ENCODE measurements at regions not wholly inside any gene's neighbourhood (a gene's known extent, or its start where the extent isn't known, plus 50 kb on each side); places are given as distances from the start of the nearest gene placed in this dataset.

GRCh38 chr10:108303149-108303548, 1138.6 kb upstream of the SORCS1 start:
- no peak overlapping the region for H3K4me3 ChIP-seq (ENCODE audit: low read length)
- H3K36me3 ChIP-seq (ENCODE audit: control insufficient read depth, insufficient read depth, low read length, severe bottlenecking) = no peaks in the 10 kb centered on the region
- H3K27me3 ChIP-seq (replicated peaks; ENCODE audit: control insufficient read depth, insufficient read depth, low read length) = no peaks in the 10 kb centered on the region
- DNase-seq (ENCODE audit: low read depth) = peak; percentile 11
- H3K9ac ChIP-seq (ENCODE audit: low read length) = no peak overlapping the region
- H3K4me1 ChIP-seq (ENCODE audit: control insufficient read depth, insufficient read depth, low read length) = peaks cover 5% of the 10 kb centered on the region
- no peaks in the 10 kb centered on the region for H3K9me3 ChIP-seq (ENCODE audit: control insufficient read depth, low read length)

- Histone ChIP-seq H3K4me3 (ENCODE audit: low read length) (no peak overlapping the region), H3K9ac (ENCODE audit: low read length) (no peak overlapping the region), H3K9me3 (ENCODE audit: control insufficient read depth, low read length) (no peaks in the 10 kb centered on the region), H3K27me3 (replicated peaks; ENCODE audit: control insufficient read depth, insufficient read depth, low read length) (no peaks in the 10 kb centered on the region), H3K4me1 (ENCODE audit: control insufficient read depth, insufficient read depth, low read length) (peaks cover 5% of the 10 kb centered on the region), H3K36me3 (ENCODE audit: control insufficient read depth, insufficient read depth, low read length, severe bottlenecking) (no peaks in the 10 kb centered on the region)
- DNase-seq (ENCODE audit: low read depth) = no peak
Observed at GRCh38 chr10:108301002-108301401, 1136.5 kb upstream of the SORCS1 start.

- H3K4me1 ChIP-seq (ENCODE audit: control insufficient read depth, insufficient read depth, low read length) = no peaks in the 10 kb centered on the region
- no peaks in the 10 kb centered on the region for H3K27me3 ChIP-seq (replicated peaks; ENCODE audit: control insufficient read depth, insufficient read depth, low read length)
- H3K9ac ChIP-seq (ENCODE audit: low read length) = no peak overlapping the region
- H3K9me3 ChIP-seq (ENCODE audit: control insufficient read depth, low read length) = peaks cover 11% of the 10 kb centered on the region
- DNase-seq (ENCODE audit: low read depth) = no peak
- no peak overlapping the region for H3K4me3 ChIP-seq (ENCODE audit: low read length)
- no peaks in the 10 kb centered on the region for H3K36me3 ChIP-seq (ENCODE audit: control insufficient read depth, insufficient read depth, low read length, severe bottlenecking)
Observed at GRCh38 chr10:108290823-108291222, 1126.3 kb upstream of the SORCS1 start.

- no peaks in the 10 kb centered on the region for H3K36me3 ChIP-seq (ENCODE audit: control insufficient read depth, insufficient read depth, low read length, severe bottlenecking)
- H3K4me3 ChIP-seq (ENCODE audit: low read length) = no peak overlapping the region
- H3K4me1 ChIP-seq (ENCODE audit: control insufficient read depth, insufficient read depth, low read length) = peaks cover 6% of the 10 kb centered on the region
- no peaks in the 10 kb centered on the region for H3K27me3 ChIP-seq (replicated peaks; ENCODE audit: control insufficient read depth, insufficient read depth, low read length)
- H3K9me3 ChIP-seq (ENCODE audit: control insufficient read depth, low read length) = peaks cover 4% of the 10 kb centered on the region
- H3K9ac ChIP-seq (ENCODE audit: low read length) = no peak overlapping the region
- DNase-seq (ENCODE audit: low read depth) = no peak
Observed at GRCh38 chr10:108275895-108276685, 1111.6 kb upstream of the SORCS1 start.

GRCh38 chr10:108260383-108260906, 1095.9 kb upstream of the SORCS1 start:
- no peak overlapping the region for H3K9ac ChIP-seq (ENCODE audit: low read length)
- no peaks in the 10 kb centered on the region for H3K9me3 ChIP-seq (ENCODE audit: control insufficient read depth, low read length)
- no peaks in the 10 kb centered on the region for H3K4me1 ChIP-seq (ENCODE audit: control insufficient read depth, insufficient read depth, low read length)
- H3K27me3 ChIP-seq (replicated peaks; ENCODE audit: control insufficient read depth, insufficient read depth, low read length) = no peaks in the 10 kb centered on the region
- H3K4me3 ChIP-seq (ENCODE audit: low read length) = no peak overlapping the region
- no peaks in the 10 kb centered on the region for H3K36me3 ChIP-seq (ENCODE audit: control insufficient read depth, insufficient read depth, low read length, severe bottlenecking)
- DNase-seq (ENCODE audit: low read depth) = no peak

- Histone ChIP-seq H3K27me3 (replicated peaks; ENCODE audit: control insufficient read depth, insufficient read depth, low read length) (no peaks in the 10 kb centered on the region), H3K4me3 (ENCODE audit: low read length) (no peak overlapping the region), H3K36me3 (ENCODE audit: control insufficient read depth, insufficient read depth, low read length, severe bottlenecking) (no peaks in the 10 kb centered on the region), H3K9me3 (ENCODE audit: control insufficient read depth, low read length) (peaks cover 5% of the 10 kb centered on the region), H3K9ac (ENCODE audit: low read length) (no peak overlapping the region), H3K4me1 (ENCODE audit: control insufficient read depth, insufficient read depth, low read length) (no peaks in the 10 kb centered on the region)
- no peak for DNase-seq (ENCODE audit: low read depth)
Observed at GRCh38 chr10:108254089-108254488, 1089.6 kb upstream of the SORCS1 start.

- Histone ChIP-seq H3K9me3 (ENCODE audit: control insufficient read depth, low read length) (peaks cover 18% of the 10 kb centered on the region), H3K36me3 (ENCODE audit: control insufficient read depth, insufficient read depth, low read length, severe bottlenecking) (no peaks in the 10 kb centered on the region), H3K27me3 (replicated peaks; ENCODE audit: control insufficient read depth, insufficient read depth, low read length) (no peaks in the 10 kb centered on the region), H3K4me3 (ENCODE audit: low read length) (no peak overlapping the region), H3K9ac (ENCODE audit: low read length) (no peak overlapping the region), H3K4me1 (ENCODE audit: control insufficient read depth, insufficient read depth, low read length) (no peaks in the 10 kb centered on the region)
- peak; percentile 19 for DNase-seq (ENCODE audit: low read depth)
Observed at GRCh38 chr10:108252771-108253170, 1088.3 kb upstream of the SORCS1 start.

- Histone ChIP-seq H3K4me3 (ENCODE audit: low read length) (no peak overlapping the region), H3K4me1 (ENCODE audit: control insufficient read depth, insufficient read depth, low read length) (no peaks in the 10 kb centered on the region), H3K27me3 (replicated peaks; ENCODE audit: control insufficient read depth, insufficient read depth, low read length) (no peaks in the 10 kb centered on the region), H3K36me3 (ENCODE audit: control insufficient read depth, insufficient read depth, low read length, severe bottlenecking) (no peaks in the 10 kb centered on the region), H3K9me3 (ENCODE audit: control insufficient read depth, low read length) (peaks cover 27% of the 10 kb centered on the region), H3K9ac (ENCODE audit: low read length) (no peak overlapping the region)
- no peak for DNase-seq (ENCODE audit: low read depth)
Observed at GRCh38 chr10:108250936-108251620, 1086.6 kb upstream of the SORCS1 start.

- no peak for DNase-seq (ENCODE audit: low read depth)
- Histone ChIP-seq H3K4me3 (ENCODE audit: low read length) (no peak overlapping the region), H3K27me3 (replicated peaks; ENCODE audit: control insufficient read depth, insufficient read depth, low read length) (no peaks in the 10 kb centered on the region), H3K9me3 (ENCODE audit: control insufficient read depth, low read length) (peaks cover 27% of the 10 kb centered on the region), H3K36me3 (ENCODE audit: control insufficient read depth, insufficient read depth, low read length, severe bottlenecking) (no peaks in the 10 kb centered on the region), H3K4me1 (ENCODE audit: control insufficient read depth, insufficient read depth, low read length) (no peaks in the 10 kb centered on the region), H3K9ac (ENCODE audit: low read length) (no peak overlapping the region)
Observed at GRCh38 chr10:108249940-108250339, 1085.4 kb upstream of the SORCS1 start.

GRCh38 chr10:108244443-108245228, 1080.1 kb upstream of the SORCS1 start:
- Histone ChIP-seq H3K36me3 (ENCODE audit: control insufficient read depth, insufficient read depth, low read length, severe bottlenecking) (no peaks in the 10 kb centered on the region), H3K4me1 (ENCODE audit: control insufficient read depth, insufficient read depth, low read length) (no peaks in the 10 kb centered on the region), H3K9me3 (ENCODE audit: control insufficient read depth, low read length) (peaks cover 30% of the 10 kb centered on the region), H3K9ac (ENCODE audit: low read length) (no peak overlapping the region), H3K4me3 (ENCODE audit: low read length) (no peak overlapping the region), H3K27me3 (replicated peaks; ENCODE audit: control insufficient read depth, insufficient read depth, low read length) (no peaks in the 10 kb centered on the region)
- DNase-seq (ENCODE audit: low read depth) = no peak

GRCh38 chr10:108241166-108241565, 1076.7 kb upstream of the SORCS1 start:
- peaks cover 3% of the 10 kb centered on the region for H3K9me3 ChIP-seq (ENCODE audit: control insufficient read depth, low read length)
- no peak overlapping the region for H3K4me3 ChIP-seq (ENCODE audit: low read length)
- no peak for DNase-seq (ENCODE audit: low read depth)
- H3K4me1 ChIP-seq (ENCODE audit: control insufficient read depth, insufficient read depth, low read length) = no peaks in the 10 kb centered on the region
- H3K27me3 ChIP-seq (replicated peaks; ENCODE audit: control insufficient read depth, insufficient read depth, low read length) = no peaks in the 10 kb centered on the region
- no peak overlapping the region for H3K9ac ChIP-seq (ENCODE audit: low read length)
- H3K36me3 ChIP-seq (ENCODE audit: control insufficient read depth, insufficient read depth, low read length, severe bottlenecking) = no peaks in the 10 kb centered on the region

Measured in adipocyte (in vitro differentiated cells).